Esophagus squamous epithelium (tissue), 5 donors: ENCODE measurements at regions not wholly inside any gene's neighbourhood (a gene's known extent, or its start where the extent isn't known, plus 50 kb on each side); places are given as distances from the start of the nearest gene placed in this dataset.
A peak's percentile ranks its signal among the peaks of the same experiment; 100 is the strongest.

Source experiments
- DNase-seq: peaks from one replicate; lab custom pipeline; 2025; lab: John Stamatoyannopoulos, UW
- H3K27ac ChIP-seq, 4 donors: fragments of 200-600 bp; sonication (generic); one replicate each; pipeline ENCODE4 v1.5.1; 2016 to 2019; ENCODE audit warnings: mild to moderate bottlenecking in 1 of 4
- H3K27me3 ChIP-seq, 4 donors: fragments of 200-600 bp; sonication (generic); 1 replicate in 3 of 4; 2 replicates in 1 of 4; pipeline versions ENCODE4 v1.5.1 to v1.6.0; 2017 to 2021; ENCODE audit warnings: antibody characterized with exemption in 1 of 4
- H3K36me3 ChIP-seq, 3 donors: fragments of 200-600 bp; sonication (generic); one replicate each; pipeline ENCODE4 v1.5.1; 2016 to 2019
- H3K4me1 ChIP-seq, 3 donors: fragments of 200-600 bp; sonication (generic); one replicate each; pipeline ENCODE4 v1.5.1; 2017 to 2019
- H3K4me3 ChIP-seq, 4 donors: fragments of 200-600 bp; sonication (generic); 1 replicate in 3 of 4; 2 replicates in 1 of 4; pipeline ENCODE4 v1.5.1; 2016 to 2019; ENCODE audit warnings: mild to moderate bottlenecking in 2 of 4, moderate library complexity in 1 of 4
- H3K9me3 ChIP-seq, 3 donors: fragments of 200-600 bp; sonication (generic); one replicate each; pipeline ENCODE4 v1.5.1; 2016 to 2019
- POLR2A ChIP-seq, 4 donors: fragments of 450-650 bp; IDR thresholded peaks; one replicate each; pipeline ENCODE4 v1.6.1; 2017; ENCODE audit warnings: antibody characterized with exemption in 4 of 4, mild to moderate bottlenecking in 4 of 4, moderate library complexity in 3 of 4
- WGBS, 2 donors: methylation state at CpG; one replicate each; pipeline ENCODE4 v1.1.5; 2018; 5-methylcytosine and 5-hydroxymethylcytosine counted together
- intact Hi-C: fragments of 100-400 bp; cut with DNase I; formaldehyde crosslinking; loops from one replicate; pipeline ENCODE4 v1.15.0; 2022
- TF ChIP-seq, protein P1 (sequence below), 6 experiments: fragments of 450-650 bp in 4 of 6; fragments of 200-600 bp in 2 of 6; sonication (generic) in 2 of 6; IDR thresholded peaks; one replicate each; pipeline ENCODE4 v1.5.1; 2016 to 2019; ENCODE audit warnings: antibody characterized with exemption in 6 of 6, mild to moderate bottlenecking in 4 of 6, moderate library complexity in 4 of 6
- donor health status: DM: yes; HTN: yes; CAD: no.

DNA sequence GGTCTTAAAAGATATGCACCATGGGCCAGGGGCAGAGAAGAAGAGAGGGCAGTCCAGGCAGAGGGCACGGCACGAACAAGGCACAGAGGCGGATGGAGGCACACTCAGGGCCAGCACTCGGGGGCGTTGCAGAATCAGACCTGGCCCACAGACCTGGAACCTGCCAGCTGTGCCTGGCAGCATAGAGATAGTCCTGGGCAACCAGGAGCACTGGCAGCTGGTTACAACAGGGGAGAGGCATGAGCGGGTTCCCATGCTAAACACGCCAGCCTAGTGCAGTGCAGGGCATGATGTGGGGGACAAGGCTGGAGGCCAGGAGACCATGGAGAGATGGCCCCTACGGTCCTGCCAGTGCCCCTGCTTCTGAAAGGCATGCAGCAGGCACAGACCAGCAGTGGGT, 56.9 kb upstream of the RBFOX3 start:
- Histone ChIP-seq H3K9me3 (peaks cover 0 to 3% (median 2%) of the 10 kb centered on the region in 3 donors), H3K36me3 (no peaks in the 10 kb centered on the region), H3K4me3 (no peak overlapping the region), H3K27me3 (peaks cover 0 to 53% (median 0%) of the 10 kb centered on the region in 4 donors), H3K27ac (no peak overlapping the region), H3K4me1 (peaks cover 0 to 22% (median 0%) of the 10 kb centered on the region in 3 donors)
- intact Hi-C loops, result no loop called here
- 80% methylated on average over 4 of the region's 8 CpGs; no CpG with 5 or more reads in 1 of the 2 donors for WGBS, 2 donors
- DNase-seq, result no peak
- TF ChIP-seq POLR2A (IDR thresholded peaks at IDR 0.05), result no peak
- TF ChIP-seq, protein P1, sequence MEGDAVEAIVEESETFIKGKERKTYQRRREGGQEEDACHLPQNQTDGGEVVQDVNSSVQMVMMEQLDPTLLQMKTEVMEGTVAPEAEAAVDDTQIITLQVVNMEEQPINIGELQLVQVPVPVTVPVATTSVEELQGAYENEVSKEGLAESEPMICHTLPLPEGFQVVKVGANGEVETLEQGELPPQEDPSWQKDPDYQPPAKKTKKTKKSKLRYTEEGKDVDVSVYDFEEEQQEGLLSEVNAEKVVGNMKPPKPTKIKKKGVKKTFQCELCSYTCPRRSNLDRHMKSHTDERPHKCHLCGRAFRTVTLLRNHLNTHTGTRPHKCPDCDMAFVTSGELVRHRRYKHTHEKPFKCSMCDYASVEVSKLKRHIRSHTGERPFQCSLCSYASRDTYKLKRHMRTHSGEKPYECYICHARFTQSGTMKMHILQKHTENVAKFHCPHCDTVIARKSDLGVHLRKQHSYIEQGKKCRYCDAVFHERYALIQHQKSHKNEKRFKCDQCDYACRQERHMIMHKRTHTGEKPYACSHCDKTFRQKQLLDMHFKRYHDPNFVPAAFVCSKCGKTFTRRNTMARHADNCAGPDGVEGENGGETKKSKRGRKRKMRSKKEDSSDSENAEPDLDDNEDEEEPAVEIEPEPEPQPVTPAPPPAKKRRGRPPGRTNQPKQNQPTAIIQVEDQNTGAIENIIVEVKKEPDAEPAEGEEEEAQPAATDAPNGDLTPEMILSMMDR (IDR thresholded peaks at IDR 0.05), result no peak

DNA sequence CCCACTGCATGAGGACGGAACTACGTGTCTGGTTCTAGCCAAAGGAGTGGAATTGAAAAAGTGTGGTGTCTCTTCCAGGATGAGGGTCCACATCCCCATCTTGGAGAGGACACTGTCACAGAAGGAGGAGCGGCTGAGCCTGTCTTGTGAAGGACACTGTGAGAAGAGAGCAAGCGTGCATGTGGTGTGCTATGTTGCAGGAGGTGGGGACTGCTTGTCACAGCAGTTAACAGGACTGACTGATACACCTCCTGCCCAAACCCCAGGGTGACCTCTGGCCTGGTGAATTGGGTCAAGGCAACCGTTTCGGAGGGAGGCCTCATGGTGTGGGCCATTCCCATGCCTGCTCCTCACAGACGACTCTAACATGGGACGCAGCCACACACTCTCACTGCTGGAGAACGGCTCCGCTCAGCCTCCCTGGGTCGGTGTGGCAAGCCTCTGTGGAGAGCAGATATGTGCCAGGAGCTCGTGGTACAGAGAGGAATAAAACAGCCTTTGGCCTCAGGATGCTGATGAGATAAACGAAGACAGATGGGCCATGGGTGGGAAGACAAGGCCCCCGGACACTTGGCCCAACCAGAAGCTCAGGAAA, 56.4 kb upstream of the RBFOX3 start:
- Histone ChIP-seq H3K4me1 (peaks cover 0 to 22% (median 0%) of the 10 kb centered on the region in 3 donors), H3K4me3 (no peak overlapping the region), H3K27me3 (peaks cover 0 to 48% (median 0%) of the 10 kb centered on the region in 4 donors), H3K36me3 (no peaks in the 10 kb centered on the region), H3K9me3 (no peaks in the 10 kb centered on the region), H3K27ac (no peak overlapping the region)
- TF ChIP-seq POLR2A (IDR thresholded peaks at IDR 0.05), result no peak
- TF ChIP-seq, protein P1 (IDR thresholded peaks at IDR 0.05), result no peak
- DNase-seq, result no peak
- 83 to 88% methylated on average over 8 to 12 of the region's 14 CpGs for WGBS, 2 donors
- intact Hi-C loops, result no loop called here

DNA sequence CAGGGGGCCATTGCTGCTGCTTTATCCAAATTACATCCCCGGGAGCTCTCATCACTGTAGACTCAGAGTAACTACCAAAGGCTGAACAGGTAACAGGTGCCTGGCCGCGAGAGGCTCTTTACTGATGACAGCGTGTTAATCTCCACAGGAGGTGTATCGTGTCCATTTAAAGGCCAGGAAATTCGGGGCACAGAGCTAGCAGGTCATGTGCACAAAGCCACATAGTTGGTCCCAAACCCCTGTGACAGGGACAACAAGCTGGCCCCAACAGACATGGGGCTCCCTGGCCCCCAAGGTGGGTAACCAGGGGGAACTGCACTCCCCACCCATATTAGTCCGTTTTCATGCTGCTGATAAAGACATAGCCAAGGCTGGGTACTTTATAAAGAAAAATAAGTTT, 55.3 kb upstream of the RBFOX3 start:
- intact Hi-C loops, result no loop called here
- 76 to 93% methylated on average over 4 to 5 of the region's 7 CpGs for WGBS, 2 donors
- no peak for TF ChIP-seq POLR2A (IDR thresholded peaks at IDR 0.05)
- TF ChIP-seq, protein P1 (IDR thresholded peaks at IDR 0.05), result no peak
- DNase-seq, result no peak
- Histone ChIP-seq H3K9me3 (peaks cover 0 to 4% (median 0%) of the 10 kb centered on the region in 3 donors), H3K36me3 (no peaks in the 10 kb centered on the region), H3K4me1 (peaks cover 0 to 22% (median 0%) of the 10 kb centered on the region in 3 donors), H3K4me3 (no peak overlapping the region), H3K27ac (peak overlapping the region in 2 of 4 donors; percentile 81 to 87), H3K27me3 (peaks cover 0 to 41% (median 0%) of the 10 kb centered on the region in 4 donors)

DNA sequence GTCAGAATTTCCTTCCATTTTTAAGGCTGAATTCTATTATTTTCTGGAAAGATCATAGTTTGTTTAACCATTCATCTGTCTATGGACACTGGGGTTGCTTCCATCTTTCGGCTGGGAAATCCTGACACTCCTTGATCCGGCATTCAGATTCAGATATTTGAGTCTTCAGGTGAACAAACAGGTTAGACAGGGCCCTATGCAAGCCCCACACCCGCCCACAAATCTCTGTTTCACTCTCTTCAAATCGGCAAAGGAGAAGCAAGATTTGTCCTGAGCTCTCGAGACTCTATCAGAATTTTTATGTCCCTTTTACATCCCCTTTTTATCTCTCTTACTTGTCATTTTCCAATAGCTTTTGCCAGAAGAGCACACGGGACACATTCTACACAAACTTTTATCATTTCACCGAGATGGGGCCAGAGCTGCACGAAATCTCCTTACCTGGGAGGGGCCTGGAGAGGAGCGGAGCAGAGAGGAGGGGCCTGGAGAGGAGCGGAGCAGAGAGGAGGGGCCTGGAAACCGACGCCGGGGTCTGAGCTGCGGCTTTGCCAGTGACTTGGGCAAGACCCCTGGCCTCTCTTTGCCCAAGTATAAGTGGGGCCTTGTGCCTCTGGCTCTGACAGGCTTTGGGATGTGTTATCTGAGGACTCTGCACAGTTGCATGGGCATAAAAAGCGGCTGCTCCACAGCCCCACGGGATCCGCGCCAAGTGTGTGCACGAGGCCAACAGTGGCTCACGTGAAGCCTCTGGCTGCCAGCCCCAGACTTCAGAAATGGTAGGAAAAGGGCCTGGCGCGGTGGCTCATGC, 54.3 kb upstream of the RBFOX3 start:
- Histone ChIP-seq H3K27ac (peak overlapping the region; percentile 70 to 87 (median 76)), H3K27me3 (peaks cover 0 to 35% (median 0%) of the 10 kb centered on the region in 4 donors), H3K4me3 (peak overlapping the region; percentile 16 to 41 (median 34)), H3K36me3 (no peaks in the 10 kb centered on the region), H3K9me3 (peaks cover 0 to 4% (median 0%) of the 10 kb centered on the region in 3 donors), H3K4me1 (peaks cover 0 to 22% (median 0%) of the 10 kb centered on the region in 3 donors)
- DNase-seq, result no peak
- intact Hi-C loops, result no loop called here
- TF ChIP-seq, protein P1 (IDR thresholded peaks at IDR 0.05), result no peak
- no peak for TF ChIP-seq POLR2A (IDR thresholded peaks at IDR 0.05)
- WGBS, 2 donors, result 9 to 14% methylated on average over 8 to 16 of the region's 22 CpGs
